ENCODE measurements at regions not wholly inside any gene's neighbourhood (a gene's known extent, or its start where the extent isn't known, plus 50 kb on each side); places are given as distances from the start of the nearest gene placed in this dataset.

DNA sequence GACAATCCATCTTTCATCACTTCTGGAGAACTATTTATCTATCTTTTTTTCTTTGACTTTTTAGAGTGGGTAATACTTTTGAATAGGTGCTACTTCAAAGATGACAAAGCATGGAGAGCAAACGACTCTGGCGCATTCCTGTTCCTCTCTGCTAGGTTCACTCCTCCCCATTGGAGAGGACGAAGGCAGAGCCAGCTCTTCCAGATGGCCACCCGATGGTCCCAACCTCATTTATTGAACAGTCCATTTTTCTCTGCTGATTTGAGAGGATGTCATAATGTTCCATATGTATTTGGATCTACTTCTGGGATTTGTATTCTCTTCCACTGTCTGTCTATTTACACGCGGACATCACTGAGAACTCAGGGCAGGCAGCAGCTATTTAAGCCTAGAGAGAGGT, 284.3 kb upstream of the CXCR4 start:
- Histone ChIP-seq H3K36me3 (ENCODE audit: control insufficient read depth in 1 of 2, insufficient read depth in 2 of 2, low read length in 2 of 2) (no peaks in the 10 kb centered on the region), H3K27ac (ENCODE audit: low read length) (no peak overlapping the region), H3K27me3 (ENCODE audit: low read depth, low read length) (no peaks in the 10 kb centered on the region), H3K9me3 (ENCODE audit: control insufficient read depth in 1 of 2, low read length in 2 of 2) (no peaks in the 10 kb centered on the region), H3K4me1 (ENCODE audit: control insufficient read depth in 1 of 2, insufficient read depth in 2 of 2, low read length in 2 of 2) (no peaks in the 10 kb centered on the region), H3K4me3 (ENCODE audit: low read depth in 1 of 2, low read length in 2 of 2) (no peak overlapping the region)

DNA sequence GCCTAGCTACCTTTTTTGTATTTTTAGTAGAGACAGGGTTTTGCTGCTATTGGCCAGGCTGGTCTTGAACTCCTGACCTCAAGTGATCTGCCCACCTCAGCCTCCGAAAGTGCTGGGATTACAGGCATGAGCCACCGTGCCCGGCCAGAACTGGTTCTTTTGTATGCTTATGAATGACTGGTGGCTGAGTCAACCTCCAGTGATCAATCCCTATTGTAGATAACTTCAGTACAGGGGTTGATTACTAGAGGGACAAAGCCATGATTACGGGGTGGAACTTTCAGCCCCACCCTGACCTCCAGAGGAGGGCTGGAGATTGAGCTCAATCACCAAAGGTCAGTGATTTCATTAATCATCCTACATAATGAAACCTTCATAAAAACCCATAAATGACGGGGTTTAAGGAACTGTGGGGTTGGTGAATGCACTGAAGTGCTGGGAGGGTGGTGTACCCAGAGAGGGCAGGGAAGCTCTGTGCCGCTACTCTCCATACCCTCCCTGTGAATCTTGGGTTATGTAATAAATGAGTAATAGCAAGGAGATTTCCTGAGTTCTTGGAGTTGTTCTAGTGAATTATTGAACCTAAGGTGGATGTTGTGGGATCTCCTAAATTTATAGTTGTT, 281.8 kb upstream of the CXCR4 start:
- H3K36me3 ChIP-seq (ENCODE audit: control insufficient read depth in 1 of 2, insufficient read depth in 2 of 2, low read length in 2 of 2): no peaks in the 10 kb centered on the region
- no peaks in the 10 kb centered on the region for H3K4me1 ChIP-seq (ENCODE audit: control insufficient read depth in 1 of 2, insufficient read depth in 2 of 2, low read length in 2 of 2)
- no peaks in the 10 kb centered on the region for H3K9me3 ChIP-seq (ENCODE audit: control insufficient read depth in 1 of 2, low read length in 2 of 2)
- no peaks in the 10 kb centered on the region for H3K27me3 ChIP-seq (ENCODE audit: low read depth, low read length)
- H3K4me3 ChIP-seq (ENCODE audit: low read depth in 1 of 2, low read length in 2 of 2): no peak overlapping the region
- no peak overlapping the region for H3K27ac ChIP-seq (ENCODE audit: low read length)

DNA sequence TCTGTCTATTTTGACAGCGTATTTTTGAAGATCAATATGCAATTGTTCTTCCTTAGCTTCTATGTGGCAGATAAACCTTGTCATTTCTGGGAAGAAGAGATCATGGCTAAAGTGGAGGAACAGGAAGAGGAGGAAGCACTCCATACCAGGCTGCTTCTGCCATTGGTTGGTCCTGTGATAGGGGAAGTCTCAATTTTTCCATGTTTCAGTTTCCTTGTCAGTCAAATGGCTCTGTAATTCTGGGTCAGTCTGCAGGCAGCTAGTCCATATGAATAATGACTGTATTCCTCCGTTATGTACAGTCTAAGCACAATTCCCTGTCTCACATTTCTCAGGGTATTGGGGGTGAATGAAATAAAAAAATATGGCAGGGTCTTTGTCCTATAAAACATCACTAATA, 277.6 kb upstream of the CXCR4 start:
- H3K27me3 ChIP-seq (ENCODE audit: low read depth, low read length): no peaks in the 10 kb centered on the region
- no peaks in the 10 kb centered on the region for H3K9me3 ChIP-seq (ENCODE audit: control insufficient read depth in 1 of 2, low read length in 2 of 2)
- no peaks in the 10 kb centered on the region for H3K36me3 ChIP-seq (ENCODE audit: control insufficient read depth in 1 of 2, insufficient read depth in 2 of 2, low read length in 2 of 2)
- H3K27ac ChIP-seq (ENCODE audit: low read length): no peak overlapping the region
- H3K4me3 ChIP-seq (ENCODE audit: low read depth in 1 of 2, low read length in 2 of 2): no peak overlapping the region
- no peaks in the 10 kb centered on the region for H3K4me1 ChIP-seq (ENCODE audit: control insufficient read depth in 1 of 2, insufficient read depth in 2 of 2, low read length in 2 of 2)

DNA sequence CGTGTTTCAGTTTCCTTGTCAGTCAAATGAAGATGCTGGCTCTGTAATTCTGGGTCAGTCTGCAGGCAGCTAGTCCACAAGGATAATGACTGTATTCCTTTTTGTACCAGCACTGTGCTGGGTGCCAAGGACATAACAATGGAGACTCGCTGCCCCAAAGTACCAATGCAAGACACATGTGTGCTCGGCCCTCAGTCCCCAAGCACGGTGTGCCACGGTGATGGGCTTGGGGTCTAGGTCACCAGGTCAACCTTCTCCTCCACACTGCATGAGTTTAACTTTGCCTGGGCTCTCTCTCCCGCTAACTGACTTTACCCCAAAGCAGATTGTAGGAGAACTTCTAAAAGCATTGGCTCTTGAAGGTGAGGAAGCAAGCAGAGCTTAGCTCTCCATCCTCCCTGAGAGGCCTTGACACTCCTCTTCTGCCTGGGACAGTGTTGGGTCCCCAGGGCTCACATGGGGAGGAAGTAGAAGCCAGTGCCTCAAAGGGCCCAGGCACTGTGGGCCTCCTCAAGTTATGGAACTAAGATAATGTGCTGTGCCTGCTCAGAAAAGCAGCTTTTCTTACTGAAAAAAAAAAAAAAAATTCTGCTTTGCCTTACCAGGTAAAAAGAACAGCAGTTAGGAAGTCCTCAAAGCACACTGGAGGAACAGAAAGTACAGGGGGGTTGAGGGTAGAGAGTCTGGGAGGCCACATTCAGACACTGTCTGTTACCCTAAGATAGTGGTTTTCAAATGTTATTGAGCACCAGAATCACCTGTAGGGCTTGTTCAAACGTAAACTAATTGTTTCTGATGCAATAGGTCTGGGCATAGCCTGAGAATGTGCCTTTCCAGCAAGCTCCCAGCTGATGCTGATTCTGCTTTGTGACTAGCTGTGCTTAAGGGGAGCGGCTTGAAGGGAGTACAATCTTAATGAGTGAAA, 276.4 kb upstream of the CXCR4 start:
- Histone ChIP-seq H3K36me3 (ENCODE audit: control insufficient read depth in 1 of 2, insufficient read depth in 2 of 2, low read length in 2 of 2) (no peaks in the 10 kb centered on the region), H3K27ac (ENCODE audit: low read length) (no peak overlapping the region), H3K9me3 (ENCODE audit: control insufficient read depth in 1 of 2, low read length in 2 of 2) (no peaks in the 10 kb centered on the region), H3K27me3 (ENCODE audit: low read depth, low read length) (no peaks in the 10 kb centered on the region), H3K4me1 (ENCODE audit: control insufficient read depth in 1 of 2, insufficient read depth in 2 of 2, low read length in 2 of 2) (no peaks in the 10 kb centered on the region), H3K4me3 (ENCODE audit: low read depth in 1 of 2, low read length in 2 of 2) (no peak overlapping the region)

DNA sequence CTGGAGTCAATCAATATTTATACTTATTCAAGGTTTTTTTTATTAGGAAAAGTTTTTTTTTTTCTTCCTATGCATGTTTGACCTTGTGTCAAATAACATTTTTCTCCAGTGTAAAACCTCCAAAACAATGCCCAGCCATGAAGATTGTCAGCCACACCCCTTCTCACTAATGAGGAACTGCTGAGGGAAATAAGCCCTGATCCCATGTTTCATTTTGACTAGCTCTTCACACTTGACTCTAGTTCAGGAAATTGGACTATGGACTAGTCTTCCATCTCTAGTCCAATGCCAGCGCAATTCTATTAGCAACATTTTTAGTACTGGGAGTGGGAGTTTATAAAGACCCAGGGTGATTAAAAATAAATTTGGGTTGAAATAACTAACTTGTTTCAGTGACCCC, 275.6 kb upstream of the CXCR4 start:
- H3K9me3 ChIP-seq (ENCODE audit: control insufficient read depth in 1 of 2, low read length in 2 of 2): no peaks in the 10 kb centered on the region
- no peaks in the 10 kb centered on the region for H3K4me1 ChIP-seq (ENCODE audit: control insufficient read depth in 1 of 2, insufficient read depth in 2 of 2, low read length in 2 of 2)
- H3K4me3 ChIP-seq (ENCODE audit: low read depth in 1 of 2, low read length in 2 of 2): no peak overlapping the region
- H3K36me3 ChIP-seq (ENCODE audit: control insufficient read depth in 1 of 2, insufficient read depth in 2 of 2, low read length in 2 of 2): no peaks in the 10 kb centered on the region
- no peaks in the 10 kb centered on the region for H3K27me3 ChIP-seq (ENCODE audit: low read depth, low read length)
- H3K27ac ChIP-seq (ENCODE audit: low read length): no peak overlapping the region

DNA sequence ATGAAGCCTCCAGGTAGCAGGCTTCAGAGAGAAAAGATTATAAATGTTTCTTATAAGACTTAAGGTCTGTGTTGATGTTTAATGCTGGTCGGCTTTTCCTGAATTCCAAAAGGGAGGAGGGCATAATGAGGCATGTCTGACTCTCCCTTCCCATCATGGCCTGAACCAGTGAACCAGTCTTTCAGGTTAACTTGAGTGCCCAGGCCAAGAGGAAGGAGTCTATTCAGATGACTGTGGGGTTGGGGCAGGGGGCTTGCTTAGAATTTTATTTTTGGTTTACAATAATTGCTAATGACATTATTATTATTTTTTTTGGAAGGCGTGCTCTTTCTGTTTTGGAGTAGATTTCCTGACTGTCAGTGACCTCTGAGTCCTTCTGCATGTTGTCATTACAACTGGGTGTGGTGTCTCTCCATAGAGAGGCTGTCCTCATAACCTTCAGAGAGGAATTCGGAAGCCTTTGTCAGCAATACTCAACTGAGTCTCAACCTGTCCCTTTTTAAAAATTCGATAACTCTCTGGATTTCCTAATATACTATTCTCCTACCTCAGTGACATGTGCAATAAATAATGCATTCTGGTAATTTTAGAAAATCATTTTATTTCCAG, 275.1 kb upstream of the CXCR4 start:
- no peaks in the 10 kb centered on the region for H3K27me3 ChIP-seq (ENCODE audit: low read depth, low read length)
- no peaks in the 10 kb centered on the region for H3K9me3 ChIP-seq (ENCODE audit: control insufficient read depth in 1 of 2, low read length in 2 of 2)
- no peaks in the 10 kb centered on the region for H3K4me1 ChIP-seq (ENCODE audit: control insufficient read depth in 1 of 2, insufficient read depth in 2 of 2, low read length in 2 of 2)
- H3K27ac ChIP-seq (ENCODE audit: low read length): no peak overlapping the region
- H3K4me3 ChIP-seq (ENCODE audit: low read depth in 1 of 2, low read length in 2 of 2): no peak overlapping the region
- H3K36me3 ChIP-seq (ENCODE audit: control insufficient read depth in 1 of 2, insufficient read depth in 2 of 2, low read length in 2 of 2): no peaks in the 10 kb centered on the region

DNA sequence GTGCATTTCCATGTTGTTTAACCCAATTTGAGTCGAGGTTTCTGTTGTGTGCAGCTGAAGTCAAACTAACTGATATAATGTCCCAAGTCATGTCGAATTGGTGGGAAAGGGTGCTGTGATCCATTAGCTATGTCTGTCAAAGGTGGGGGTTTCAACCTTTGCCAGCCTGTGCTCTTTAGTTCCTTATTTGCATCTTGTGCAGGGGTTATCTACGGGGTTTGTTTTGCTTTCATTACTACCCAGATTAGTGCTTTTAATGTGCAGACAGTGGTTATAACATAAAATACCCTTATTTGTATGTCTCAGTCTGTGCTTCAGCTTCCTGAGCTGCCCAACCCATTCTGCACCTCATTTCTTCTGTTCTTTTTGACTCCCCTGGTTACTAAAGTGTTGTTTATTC, 271.9 kb upstream of the CXCR4 start:
- H3K36me3 ChIP-seq (ENCODE audit: control insufficient read depth in 1 of 2, insufficient read depth in 2 of 2, low read length in 2 of 2): no peaks in the 10 kb centered on the region
- H3K9me3 ChIP-seq (ENCODE audit: control insufficient read depth in 1 of 2, low read length in 2 of 2): no peaks in the 10 kb centered on the region
- no peak overlapping the region for H3K27ac ChIP-seq (ENCODE audit: low read length)
- H3K4me3 ChIP-seq (ENCODE audit: low read depth in 1 of 2, low read length in 2 of 2): no peak overlapping the region
- peaks cover 0 to 6% of the 10 kb centered on the region in 2 donors for H3K4me1 ChIP-seq (ENCODE audit: control insufficient read depth in 1 of 2, insufficient read depth in 2 of 2, low read length in 2 of 2)
- no peaks in the 10 kb centered on the region for H3K27me3 ChIP-seq (ENCODE audit: low read depth, low read length)

DNA sequence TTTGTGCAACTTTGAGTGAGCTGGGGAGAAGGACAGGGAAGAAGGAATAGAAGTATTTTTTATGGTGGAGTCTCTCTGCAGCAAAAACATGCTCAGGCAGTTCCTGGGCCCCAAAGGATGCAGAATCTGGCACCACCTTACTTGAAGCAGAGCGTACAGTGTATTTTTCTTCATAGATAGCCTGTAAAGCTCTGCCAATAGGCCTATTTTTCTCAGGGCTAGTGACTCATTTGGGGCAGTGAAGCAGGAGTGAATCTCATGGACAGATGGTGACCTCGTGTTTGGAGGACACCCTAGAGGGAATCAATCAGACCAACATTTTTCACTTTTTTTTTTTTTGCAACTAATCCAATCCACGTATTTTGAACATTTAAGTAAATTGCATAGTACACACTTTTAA, 268.1 kb upstream of the CXCR4 start:
- Histone ChIP-seq H3K27me3 (ENCODE audit: low read depth, low read length) (no peaks in the 10 kb centered on the region), H3K4me3 (ENCODE audit: low read depth in 1 of 2, low read length in 2 of 2) (no peak overlapping the region)

DNA sequence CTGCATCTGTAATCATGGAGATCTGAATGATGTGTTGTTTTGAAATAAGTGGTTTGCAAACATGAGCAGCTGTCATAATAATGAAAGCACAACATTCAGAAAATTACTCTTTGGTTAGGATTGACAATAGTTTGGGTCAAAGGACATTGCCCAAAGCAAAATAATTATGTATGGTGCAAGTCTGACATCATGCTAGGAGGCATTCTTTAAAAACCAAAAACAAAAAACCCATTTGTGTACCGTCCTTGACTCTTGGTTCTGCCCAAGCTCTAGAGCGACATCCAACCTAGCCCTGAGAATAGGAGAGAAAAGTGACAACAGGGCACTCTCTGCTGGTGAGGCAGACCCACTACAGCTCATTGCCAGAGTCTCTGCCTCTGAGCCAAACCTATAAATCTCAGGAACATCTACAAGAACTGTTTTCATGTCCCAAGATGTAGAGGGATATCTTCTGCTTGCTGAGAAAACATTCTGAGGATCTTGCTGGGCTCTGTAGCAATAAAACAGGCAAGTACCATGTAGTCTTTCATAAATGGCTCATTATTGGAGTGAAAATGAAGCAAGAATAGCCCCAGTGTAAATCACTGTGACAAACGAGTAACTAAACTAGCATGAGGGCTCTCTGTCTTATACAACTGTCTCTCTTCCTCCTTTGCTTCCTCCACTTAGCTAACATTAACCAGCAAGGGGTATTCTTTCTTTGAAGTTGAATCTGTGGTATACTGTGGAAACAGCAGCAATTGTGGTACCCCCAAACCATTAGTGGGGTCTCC, 266.8 kb upstream of the CXCR4 start:
- peaks cover 0 to 6% of the 10 kb centered on the region in 2 donors for H3K4me1 ChIP-seq (ENCODE audit: control insufficient read depth in 1 of 2, insufficient read depth in 2 of 2, low read length in 2 of 2)

More for the DNA sequence above, 268.1 kb upstream of the CXCR4 start:
- no peak overlapping the region for H3K27ac ChIP-seq (ENCODE audit: low read length)
- H3K9me3 ChIP-seq (ENCODE audit: control insufficient read depth in 1 of 2, low read length in 2 of 2): no peaks in the 10 kb centered on the region
- H3K4me1 ChIP-seq (ENCODE audit: control insufficient read depth in 1 of 2, insufficient read depth in 2 of 2, low read length in 2 of 2): peaks cover 0 to 6% of the 10 kb centered on the region in 2 donors
- H3K36me3 ChIP-seq (ENCODE audit: control insufficient read depth in 1 of 2, insufficient read depth in 2 of 2, low read length in 2 of 2): no peaks in the 10 kb centered on the region

DNA sequence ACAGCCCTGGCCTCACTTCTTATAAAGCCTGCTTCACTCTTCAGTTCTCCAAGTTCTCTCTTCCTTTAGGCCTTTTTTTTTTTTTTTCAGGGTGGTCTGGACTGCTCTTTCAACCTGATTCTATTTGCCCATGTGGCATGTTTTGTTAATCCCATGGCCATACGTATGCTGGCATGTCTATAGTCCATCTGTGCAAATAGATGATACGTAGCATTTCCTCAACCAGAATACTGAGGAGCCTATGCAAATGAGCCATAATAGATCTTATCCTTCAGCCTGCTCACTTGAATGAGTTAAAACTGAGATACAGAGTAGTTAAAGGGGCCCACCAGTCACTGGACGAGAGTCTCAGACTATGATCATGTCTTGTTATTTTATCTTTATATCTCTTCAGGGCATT, 265.2 kb upstream of the CXCR4 start:
- no peaks in the 10 kb centered on the region for H3K27me3 ChIP-seq (ENCODE audit: low read depth, low read length)
- H3K4me3 ChIP-seq (ENCODE audit: low read depth in 1 of 2, low read length in 2 of 2): no peak overlapping the region
- H3K4me1 ChIP-seq (ENCODE audit: control insufficient read depth in 1 of 2, insufficient read depth in 2 of 2, low read length in 2 of 2): peaks cover 0 to 6% of the 10 kb centered on the region in 2 donors
- H3K27ac ChIP-seq (ENCODE audit: low read length): no peak overlapping the region
- H3K9me3 ChIP-seq (ENCODE audit: control insufficient read depth in 1 of 2, low read length in 2 of 2): no peaks in the 10 kb centered on the region
- no peaks in the 10 kb centered on the region for H3K36me3 ChIP-seq (ENCODE audit: control insufficient read depth in 1 of 2, insufficient read depth in 2 of 2, low read length in 2 of 2)

More for the DNA sequence above, 266.8 kb upstream of the CXCR4 start:
- Histone ChIP-seq H3K36me3 (ENCODE audit: control insufficient read depth in 1 of 2, insufficient read depth in 2 of 2, low read length in 2 of 2) (no peaks in the 10 kb centered on the region), H3K4me3 (ENCODE audit: low read depth in 1 of 2, low read length in 2 of 2) (no peak overlapping the region), H3K27ac (ENCODE audit: low read length) (no peak overlapping the region), H3K9me3 (ENCODE audit: control insufficient read depth in 1 of 2, low read length in 2 of 2) (no peaks in the 10 kb centered on the region), H3K27me3 (ENCODE audit: low read depth, low read length) (no peaks in the 10 kb centered on the region)
